Neuronal stem cell (in vitro differentiated cells): ENCODE measurements at regions not wholly inside any gene's neighbourhood (a gene's known extent, or its start where the extent isn't known, plus 50 kb on each side); places are given as distances from the start of the nearest gene placed in this dataset.

ENCODE experiments used
- DNase-seq: peaks from one replicate; pipeline ENCODE4 v3.0.0-alpha.2; 2013; ENCODE audit warnings: low spot score
- H2AFZ ChIP-seq: one replicate; pipeline ENCODE4 v1.6.1; 2013; ENCODE audit warnings: mild to moderate bottlenecking, low read length, inconsistent platforms
- H2AK5ac ChIP-seq: 2 replicates; pipeline ENCODE4 v1.6.1; 2013; ENCODE audit warnings: low read depth, mild to moderate bottlenecking, inconsistent platforms, low read length, moderate library complexity, mixed read lengths
- H2BK120ac ChIP-seq: 2 replicates; pipeline ENCODE4 v1.6.1; 2013; ENCODE audit warnings: low read depth, mild to moderate bottlenecking, inconsistent platforms, low read length, moderate library complexity, mixed read lengths
- H2BK12ac ChIP-seq: one replicate; pipeline ENCODE4 v1.6.1; 2013; ENCODE audit warnings: low read length, inconsistent platforms
- H2BK15ac ChIP-seq: 2 replicates; pipeline ENCODE4 v1.6.1; 2013; ENCODE audit warnings: mild to moderate bottlenecking, low read length, inconsistent platforms, mixed read lengths
- H2BK5ac ChIP-seq: one replicate; pipeline ENCODE4 v1.6.1; 2013; ENCODE audit warnings: inconsistent platforms, mild to moderate bottlenecking, low read length, moderate library complexity
- H3K14ac ChIP-seq: one replicate; pipeline ENCODE4 v1.6.1; 2013; ENCODE audit warnings: low read length, inconsistent platforms
- H3K18ac ChIP-seq: 2 replicates; pipeline ENCODE4 v1.6.1; 2013; ENCODE audit warnings: low read length, inconsistent platforms
- H3K23ac ChIP-seq: 2 replicates; pipeline ENCODE4 v1.6.1; 2013; ENCODE audit warnings: low read depth, mild to moderate bottlenecking, mixed read lengths, low read length, inconsistent platforms; ENCODE audit not compliant: poor library complexity
- H3K27ac ChIP-seq: replicated peaks from 3 replicates; pipeline ENCODE4 v1.5.1; 2013; ENCODE audit warnings: low read length, inconsistent platforms
- H3K27me3 ChIP-seq, 3 experiments: 2 replicates each; pipeline ENCODE4 v1.6.1; 2013; ENCODE audit warnings: low read length in 3 of 3, mild to moderate bottlenecking in 2 of 3, inconsistent platforms in 1 of 3, low read depth in 1 of 3, mixed read lengths in 1 of 3, moderate library complexity in 1 of 3; ENCODE audit not compliant: control insufficient read depth in 3 of 3, insufficient read depth in 3 of 3
- H3K36me3 ChIP-seq, 2 donors: replicated peaks in 1 of 2; 2 replicates each; pipeline ENCODE4 v1.6.1; 2013; ENCODE audit warnings: low read length in 2 of 2; ENCODE audit not compliant: control insufficient read depth in 2 of 2, insufficient read depth in 2 of 2
- H3K4ac ChIP-seq: 2 replicates; pipeline ENCODE4 v1.6.1; 2013; ENCODE audit warnings: inconsistent platforms, mild to moderate bottlenecking, low read length, moderate library complexity
- H3K4me1 ChIP-seq, 2 donors: 1 replicate in 1 of 2; 2 replicates in 1 of 2; pipeline ENCODE4 v1.6.1; 2013; ENCODE audit warnings: low read length in 2 of 2, low read depth in 1 of 2; ENCODE audit not compliant: control insufficient read depth in 2 of 2, insufficient read depth in 1 of 2
- H3K4me2 ChIP-seq: one replicate; pipeline ENCODE4 v1.6.1; 2013; ENCODE audit warnings: mild to moderate bottlenecking, low read length, inconsistent platforms; ENCODE audit not compliant: insufficient read depth, poor library complexity, severe bottlenecking
- H3K4me3 ChIP-seq, 2 donors: 2 replicates each; pipeline ENCODE4 v1.5.1; 2013; ENCODE audit warnings: low read length in 2 of 2, mild to moderate bottlenecking in 2 of 2, inconsistent platforms in 1 of 2, moderate library complexity in 1 of 2
- H3K79me1 ChIP-seq: one replicate; pipeline ENCODE4 v1.6.1; 2013; ENCODE audit warnings: low read depth, mild to moderate bottlenecking, inconsistent platforms, low read length, moderate library complexity
- H3K9ac ChIP-seq: one replicate; pipeline ENCODE4 v1.6.1; 2013; ENCODE audit warnings: mild to moderate bottlenecking, low read depth, low read length, inconsistent platforms; ENCODE audit not compliant: poor library complexity
- H3K9me3 ChIP-seq, 2 donors: replicated peaks in 1 of 2; 2 replicates each; pipeline versions ENCODE3 to v1.6.1; 2013; ENCODE audit warnings: low read length in 2 of 2, mild to moderate bottlenecking in 2 of 2, inconsistent platforms in 1 of 2, low read depth in 1 of 2, mixed read lengths in 1 of 2, moderate library complexity in 1 of 2; ENCODE audit not compliant: control insufficient read depth in 2 of 2, insufficient read depth in 1 of 2
- H4K8ac ChIP-seq: one replicate; pipeline ENCODE4 v1.6.1; 2013; ENCODE audit warnings: low read depth, mild to moderate bottlenecking, inconsistent platforms, low read length, moderate library complexity
- H4K91ac ChIP-seq: one replicate; pipeline ENCODE4 v1.6.1; 2013; ENCODE audit warnings: low read length, low read depth, mild to moderate bottlenecking, inconsistent platforms; ENCODE audit not compliant: poor library complexity
- WGBS, 2 donors: extraction: QIAGEN DNeasy Blood & Tissue Kit; methylation state at CpG; one replicate each; pipeline ENCODE4 v1.1.7; 2013; ENCODE audit warnings: missing lambda C conversion rate in 2 of 2, mixed read lengths in 1 of 2; ENCODE audit not compliant: insufficient read length in 2 of 2, insufficient replicate concordance in 1 of 2; ENCODE audit errors: extremely low coverage in 2 of 2; 5-methylcytosine and 5-hydroxymethylcytosine counted together

- H3K27ac ChIP-seq: no peak overlapping the region
- no peak overlapping the region for H3K14ac ChIP-seq
- H3K4me1 ChIP-seq: no peaks in the 10 kb centered on the region
- no peak overlapping the region for H4K91ac ChIP-seq
- no peak overlapping the region for H3K18ac ChIP-seq
- no peaks in the 10 kb centered on the region for H3K79me1 ChIP-seq
- WGBS, 2 donors: no CpG with 5 or more reads among the region's 4 CpGs
- H2AFZ ChIP-seq: no peak overlapping the region
- H2BK12ac ChIP-seq: no peak overlapping the region
- no peaks in the 10 kb centered on the region for H3K36me3 ChIP-seq
- no peak overlapping the region for H3K4ac ChIP-seq
- no peak for DNase-seq
- H4K8ac ChIP-seq: no peak overlapping the region
- no peak overlapping the region for H2BK120ac ChIP-seq
- H3K9ac ChIP-seq: no peak overlapping the region
- H3K4me2 ChIP-seq: no peak overlapping the region
- no peaks in the 10 kb centered on the region for H3K9me3 ChIP-seq
- no peak overlapping the region for H2AK5ac ChIP-seq
- no peaks in the 10 kb centered on the region for H3K27me3 ChIP-seq
- no peak overlapping the region for H3K4me3 ChIP-seq
- H3K23ac ChIP-seq: no peak overlapping the region
- no peak overlapping the region for H2BK5ac ChIP-seq
- no peak overlapping the region for H2BK15ac ChIP-seq
Measured at GRCh38 chr7:41334071-41334862, 368.6 kb downstream of the INHBA start.

GRCh38 chr7:41333511-41333910 is 369.4 kb downstream of the INHBA start:
- Histone ChIP-seq H3K18ac (no peak overlapping the region), H2BK120ac (no peak overlapping the region), H2BK15ac (no peak overlapping the region), H4K8ac (no peak overlapping the region), H2AK5ac (no peak overlapping the region), H3K79me1 (no peaks in the 10 kb centered on the region), H3K27me3 (no peaks in the 10 kb centered on the region), H4K91ac (no peak overlapping the region), H3K4ac (no peak overlapping the region), H3K36me3 (no peaks in the 10 kb centered on the region), H2BK12ac (no peak overlapping the region), H3K14ac (no peak overlapping the region), H3K9me3 (no peaks in the 10 kb centered on the region), H2AFZ (no peak overlapping the region), H3K4me3 (no peak overlapping the region), H3K9ac (no peak overlapping the region), H3K4me2 (no peak overlapping the region), H3K4me1 (no peaks in the 10 kb centered on the region), H3K27ac (no peak overlapping the region), H2BK5ac (no peak overlapping the region), H3K23ac (no peak overlapping the region)
- DNase-seq: no peak

GRCh38 chr7:41331194-41331593 is 371.7 kb downstream of the INHBA start:
- Histone ChIP-seq H3K79me1 (no peaks in the 10 kb centered on the region), H2AFZ (no peak overlapping the region), H3K18ac (no peak overlapping the region), H2AK5ac (no peak overlapping the region), H3K14ac (no peak overlapping the region), H3K36me3 (no peaks in the 10 kb centered on the region), H3K27me3 (no peaks in the 10 kb centered on the region), H3K4ac (no peak overlapping the region), H3K4me2 (no peak overlapping the region), H3K9ac (no peak overlapping the region), H3K23ac (no peak overlapping the region), H2BK120ac (no peak overlapping the region), H4K8ac (no peak overlapping the region), H3K4me3 (no peak overlapping the region), H2BK15ac (no peak overlapping the region), H4K91ac (no peak overlapping the region), H2BK5ac (no peak overlapping the region), H3K27ac (no peak overlapping the region), H3K9me3 (no peaks in the 10 kb centered on the region), H3K4me1 (no peaks in the 10 kb centered on the region), H2BK12ac (no peak overlapping the region)
- WGBS, 2 donors: no CpG with 5 or more reads among the region's 9 CpGs
- no peak for DNase-seq

- H2AFZ ChIP-seq: no peak overlapping the region
- no peak for DNase-seq
- no peak overlapping the region for H4K8ac ChIP-seq
- no peak overlapping the region for H3K4me2 ChIP-seq
- H3K14ac ChIP-seq: no peak overlapping the region
- H2BK15ac ChIP-seq: no peak overlapping the region
- H3K4me3 ChIP-seq: no peak overlapping the region
- no CpG with 5 or more reads among the region's 3 CpGs for WGBS, 2 donors
- H3K79me1 ChIP-seq: no peaks in the 10 kb centered on the region
- H3K36me3 ChIP-seq: no peaks in the 10 kb centered on the region
- no peak overlapping the region for H2BK12ac ChIP-seq
- H3K27ac ChIP-seq: no peak overlapping the region
- no peak overlapping the region for H3K18ac ChIP-seq
- no peak overlapping the region for H3K9ac ChIP-seq
- H3K4me1 ChIP-seq: no peaks in the 10 kb centered on the region
- H2AK5ac ChIP-seq: no peak overlapping the region
- H2BK120ac ChIP-seq: no peak overlapping the region
- no peak overlapping the region for H4K91ac ChIP-seq
- no peak overlapping the region for H3K23ac ChIP-seq
- H3K27me3 ChIP-seq: no peaks in the 10 kb centered on the region
- H2BK5ac ChIP-seq: no peak overlapping the region
- H3K9me3 ChIP-seq: no peaks in the 10 kb centered on the region
- H3K4ac ChIP-seq: no peak overlapping the region
Measured at GRCh38 chr7:41328544-41328943, 374.3 kb downstream of the INHBA start.
